Erythroblast (primary cell): ENCODE measurements at regions not wholly inside any gene's neighbourhood (a gene's known extent, or its start where the extent isn't known, plus 50 kb on each side); places are given as distances from the start of the nearest gene placed in this dataset.
"Not testable (repeated sequence)": the region's sequence is repeated elsewhere in the genome, so short reads cannot be mapped to it uniquely, and the experiment has no call there.

Experiments
- DNase-seq, 2 experiments: peaks; one replicate each; lab custom pipeline; 2025; lab: John Stamatoyannopoulos, UW
- GATA1 ChIP-seq: IDR thresholded peaks from 2 replicates; pipeline ENCODE4 v1.6.1; 2011; ENCODE audit warnings: low read depth, mild to moderate bottlenecking, control low read depth, low read length, moderate library complexity
- POLR2A ChIP-seq: IDR thresholded peaks from 2 replicates; pipeline ENCODE4 v1.6.1; 2011; ENCODE audit warnings: mild to moderate bottlenecking, low read length

DNA sequence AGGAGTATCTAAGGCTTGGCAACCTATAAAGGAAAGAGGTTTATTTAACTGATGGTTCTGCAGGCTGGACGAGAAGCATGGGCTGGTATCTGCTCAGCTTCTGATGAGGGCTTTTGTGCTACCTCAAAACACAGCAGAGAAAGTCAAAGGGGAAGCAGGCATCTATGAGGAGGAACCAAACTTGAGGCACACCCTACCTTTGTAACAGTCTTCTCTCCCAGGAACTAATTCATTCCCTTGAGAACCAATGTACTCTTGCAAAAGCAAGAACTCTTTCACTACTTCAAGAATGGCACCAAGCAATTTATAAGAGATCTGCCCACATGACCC lies 109.0 kb downstream of the CGGBP1 start:
- no peak for TF ChIP-seq POLR2A
- no peak for TF ChIP-seq GATA1
- no peak for DNase-seq

DNA sequence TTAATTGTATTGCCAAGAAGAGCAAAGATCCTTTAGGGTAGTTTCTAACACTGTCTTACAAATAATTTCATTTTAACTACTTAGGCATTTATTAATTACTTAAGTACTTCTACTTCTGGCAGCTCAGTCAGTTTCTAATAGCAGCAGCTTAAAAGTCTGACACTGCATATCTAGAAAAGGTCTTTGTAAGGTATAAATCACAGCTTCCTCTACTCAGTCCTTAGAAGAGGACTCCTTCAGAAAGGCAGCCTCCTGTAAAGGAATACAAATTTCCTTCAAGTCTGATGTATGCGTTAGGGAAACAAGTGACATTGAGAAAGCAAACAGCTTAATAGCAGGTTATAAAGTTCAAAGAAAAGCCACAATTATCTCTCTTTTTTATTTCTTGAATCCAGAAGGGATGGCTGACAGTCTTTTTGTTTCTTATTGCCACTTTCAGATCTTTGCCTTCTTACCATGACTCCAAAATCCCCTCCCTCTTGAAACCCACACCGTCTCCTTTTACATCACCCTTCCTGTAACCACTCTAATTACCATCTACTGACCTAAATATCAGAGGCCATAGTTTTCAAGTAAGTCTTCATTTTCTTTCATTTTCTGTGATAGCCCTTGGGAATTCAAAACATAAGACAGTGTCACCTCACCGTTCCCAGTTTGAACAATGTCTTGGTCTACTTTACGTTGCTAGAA lies 109.5 kb downstream of the CGGBP1 start:
- no peak for TF ChIP-seq POLR2A
- DNase-seq: no peak

DNA sequence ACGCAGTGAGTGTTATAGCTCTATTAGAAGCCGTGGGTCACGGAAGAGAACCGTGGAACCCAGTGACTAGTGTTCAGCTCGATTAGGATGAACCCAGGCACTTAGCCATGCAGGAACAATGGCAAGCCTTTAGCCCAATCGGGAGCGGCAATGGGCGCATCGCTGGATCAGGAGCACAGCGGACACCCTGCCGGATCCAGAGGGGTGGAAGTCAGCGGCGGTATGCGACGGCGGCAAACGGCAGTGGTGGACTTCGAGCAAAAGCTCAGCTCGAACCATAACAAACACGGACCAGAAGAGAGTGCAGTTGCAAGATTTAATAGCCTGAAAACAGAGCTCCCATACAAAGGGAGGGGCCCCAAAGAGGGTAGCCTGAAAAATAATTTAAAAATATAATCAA lies 112.8 kb downstream of the CGGBP1 start:
- not testable (repeated sequence) for DNase-seq

DNA sequence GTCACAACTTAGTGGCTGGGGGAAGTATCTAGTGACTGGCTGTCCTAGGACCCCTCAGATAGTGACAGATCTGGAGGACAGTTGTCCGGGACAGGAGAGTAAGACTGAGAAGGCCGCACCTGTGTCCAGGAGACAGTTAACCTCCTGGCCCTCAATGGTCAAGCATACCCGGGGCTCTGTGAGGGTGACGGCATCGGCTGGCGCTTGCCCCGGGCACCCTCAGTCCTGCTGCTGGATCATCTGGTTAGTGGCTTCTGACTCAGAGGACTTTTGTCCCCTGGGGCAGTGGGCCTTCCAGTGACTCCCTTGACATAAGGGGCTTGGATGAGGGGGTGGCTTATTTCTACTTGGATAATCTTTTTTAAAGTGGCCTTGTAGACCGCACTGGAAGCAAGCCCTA lies 116.5 kb downstream of the CGGBP1 start:
- not testable (repeated sequence) for DNase-seq

DNA sequence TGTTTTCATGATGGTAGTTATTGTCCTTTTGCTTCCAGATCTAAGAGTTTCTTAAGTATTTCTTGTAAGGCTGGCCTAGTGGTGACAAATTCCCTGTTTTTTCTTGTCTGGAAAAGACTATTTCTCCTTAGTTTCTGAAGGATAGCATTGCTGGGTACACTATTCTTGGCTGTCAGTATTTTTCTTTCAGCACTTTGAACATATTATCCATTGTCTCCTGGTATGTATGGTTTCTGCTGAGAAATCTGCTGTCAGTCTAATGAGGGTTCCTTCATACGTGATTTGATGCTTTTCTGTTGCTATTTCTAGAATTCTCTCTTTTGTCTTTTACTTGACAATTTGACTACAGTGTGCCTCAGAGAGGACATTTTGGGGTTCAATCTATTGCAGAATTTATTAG lies 134.3 kb downstream of the CGGBP1 start:
- peak in 1 of 2 experiments; percentile 3 for DNase-seq

DNA sequence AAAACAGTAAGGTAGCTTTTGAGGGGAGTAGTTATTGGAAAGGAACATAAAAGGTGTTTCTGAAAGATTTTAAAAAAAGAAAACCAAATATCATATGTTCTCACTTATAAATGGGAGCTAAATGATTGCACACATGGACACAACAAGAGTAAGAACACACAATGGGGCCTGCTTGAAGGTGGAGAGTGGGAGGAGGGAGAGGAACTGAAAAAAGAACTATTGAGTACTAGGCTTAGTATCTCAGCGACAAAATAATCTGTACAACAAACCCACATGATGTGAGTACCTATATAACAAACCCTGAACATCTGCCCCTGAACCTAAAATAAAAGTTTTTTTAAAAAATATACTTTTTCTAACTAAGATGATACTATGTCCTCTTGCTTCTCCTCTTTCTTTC lies 138.3 kb downstream of the CGGBP1 start:
- TF ChIP-seq POLR2A (no peak), GATA1 (no peak)
- no peak for DNase-seq

More for the DNA sequence above, 134.3 kb downstream of the CGGBP1 start:
- TF ChIP-seq GATA1 (no peak), POLR2A (no peak)

DNA sequence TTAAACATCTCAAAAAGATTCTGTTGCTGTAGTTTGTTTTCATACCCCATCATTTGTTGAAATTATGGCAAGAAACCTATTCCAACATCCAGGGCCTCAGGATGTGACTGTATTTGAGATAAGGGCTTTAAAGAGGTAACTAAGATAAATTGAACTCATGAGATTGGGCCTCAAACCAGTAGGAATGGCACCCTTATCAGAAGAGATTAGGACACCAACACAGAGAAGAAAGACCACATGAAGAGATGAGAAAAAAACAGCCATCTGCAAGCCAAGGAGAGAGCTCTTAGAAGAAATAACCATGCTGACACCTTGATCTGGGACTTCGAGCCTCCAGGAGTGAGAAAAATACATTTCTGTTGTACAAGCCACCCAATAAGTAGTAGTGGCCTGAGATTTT lies 157.7 kb downstream of the CGGBP1 start:
- TF ChIP-seq POLR2A: no peak
- TF ChIP-seq GATA1: no peak
- DNase-seq: peak in 1 of 2 experiments; percentile 27

DNA sequence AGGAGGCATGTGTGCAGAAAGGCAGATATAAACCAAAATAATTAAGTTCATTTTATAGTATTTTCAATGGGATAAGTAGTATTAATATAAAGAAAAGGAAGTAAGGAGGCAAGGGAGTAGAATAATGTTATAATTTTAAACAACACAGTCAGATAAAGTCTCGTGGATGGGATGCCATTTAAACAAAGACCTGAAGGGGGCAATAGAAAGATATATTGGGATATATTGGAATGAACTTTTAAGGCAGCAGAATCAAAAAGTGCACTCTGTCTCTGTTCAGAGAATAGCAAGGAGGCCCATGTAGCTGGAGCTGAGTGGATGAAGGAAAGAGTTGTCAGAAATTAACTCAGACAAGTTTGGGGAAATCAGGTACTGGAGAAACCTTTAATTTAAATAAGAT lies 158.7 kb downstream of the CGGBP1 start:
- TF ChIP-seq GATA1 (no peak), POLR2A (no peak)
- DNase-seq: peak; percentile 14 to 17

DNA sequence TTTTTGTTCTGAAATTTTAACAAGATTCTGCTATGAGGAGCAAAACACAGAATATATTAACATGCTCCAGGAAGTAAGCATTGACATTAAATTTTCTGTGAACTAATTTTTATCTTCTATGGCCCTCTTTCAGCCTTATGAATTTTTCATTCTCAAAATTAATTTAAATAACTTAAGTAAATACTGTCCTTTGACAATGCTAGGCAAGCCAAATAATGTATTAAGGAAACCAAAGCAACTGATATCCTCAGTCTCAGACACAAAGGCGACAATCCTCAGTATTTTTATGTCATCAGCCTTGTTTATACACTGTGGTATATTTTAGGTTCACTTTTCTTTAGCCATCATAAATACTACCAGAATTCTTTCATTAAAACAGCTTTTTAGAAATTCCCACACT lies 159.8 kb downstream of the CGGBP1 start:
- DNase-seq: no peak
- no peak for TF ChIP-seq GATA1
- no peak for TF ChIP-seq POLR2A

DNA sequence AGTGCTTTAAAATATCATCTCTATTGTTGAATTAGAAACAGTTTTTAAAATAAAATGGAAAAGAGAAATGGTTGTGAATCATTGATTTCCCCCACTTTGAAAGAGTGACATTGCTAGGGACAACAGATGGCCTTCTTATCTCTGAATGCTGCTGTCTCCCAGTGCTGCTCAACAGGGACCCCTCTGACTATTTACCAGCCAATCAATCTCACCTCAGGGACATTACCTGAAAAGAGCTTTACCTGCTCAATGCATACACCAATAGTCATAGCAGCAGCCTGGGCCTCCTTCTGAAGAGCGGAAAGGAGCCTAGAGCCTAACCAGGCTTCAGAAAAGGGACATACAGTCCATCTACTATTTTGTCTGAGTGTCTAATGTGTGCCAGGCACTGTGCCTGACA lies 162.8 kb downstream of the CGGBP1 start:
- DNase-seq: no peak
- no peak for TF ChIP-seq POLR2A
- TF ChIP-seq GATA1: no peak

DNA sequence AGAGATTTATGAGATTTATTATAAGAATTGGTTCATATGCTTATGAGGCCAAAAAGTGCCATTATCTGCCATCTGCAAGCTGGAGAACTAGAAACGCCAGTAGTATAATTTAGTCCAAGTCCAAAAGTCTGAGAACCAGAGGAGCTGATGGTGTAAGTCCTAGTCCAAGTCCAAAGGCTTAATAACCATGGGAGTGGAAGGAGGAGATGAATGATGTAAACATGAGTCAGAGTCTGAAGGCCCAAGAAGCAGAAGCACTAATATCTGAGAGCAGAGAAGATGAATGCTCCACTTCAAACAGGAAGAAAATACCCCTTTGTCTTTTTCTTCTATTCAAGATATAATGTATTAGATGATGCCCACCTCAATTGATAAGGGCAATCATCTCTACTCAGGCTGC lies 185.7 kb downstream of the CGGBP1 start:
- no peak for TF ChIP-seq POLR2A
- no peak for TF ChIP-seq GATA1
- no peak for DNase-seq

DNA sequence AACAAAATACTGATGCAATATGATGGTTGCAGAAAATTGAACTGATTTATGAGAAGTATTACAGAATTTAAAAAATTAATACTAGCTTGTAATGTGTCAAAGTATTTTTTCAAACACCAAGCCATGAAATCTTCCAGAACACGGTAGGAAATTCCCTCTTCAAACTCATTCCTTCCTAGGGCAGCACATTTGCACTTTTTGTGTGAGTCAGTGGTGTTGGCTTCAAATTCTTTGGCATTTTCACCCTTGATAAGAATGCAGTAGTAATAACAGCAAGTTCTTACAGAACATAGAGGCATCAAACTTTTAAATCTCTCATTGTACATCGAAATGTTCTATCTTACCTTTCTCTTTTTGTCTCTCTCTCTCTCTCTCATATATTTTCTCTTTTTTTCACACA lies 191.8 kb downstream of the CGGBP1 start:
- DNase-seq: no peak

DNA sequence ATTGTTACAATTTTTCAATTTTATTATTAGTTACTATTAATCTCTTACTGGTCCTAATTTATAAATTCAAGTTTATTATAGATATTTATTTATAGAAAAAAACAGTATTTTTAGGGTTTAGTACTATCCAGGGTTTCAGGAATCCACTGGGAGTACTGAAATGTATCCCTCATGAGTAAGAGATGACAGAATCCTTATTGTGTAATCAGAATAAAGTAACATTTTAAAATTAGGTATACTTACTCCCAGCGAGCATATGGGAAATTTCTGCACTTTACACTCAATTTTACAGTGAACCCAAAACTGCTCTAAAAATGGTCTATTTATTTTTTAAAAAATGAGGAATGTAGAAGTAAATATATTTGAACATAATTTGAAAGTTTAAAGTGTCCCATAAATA lies 202.7 kb downstream of the CGGBP1 start:
- no peak for TF ChIP-seq POLR2A
- TF ChIP-seq GATA1: no peak
- DNase-seq: no peak

More for the DNA sequence above, 191.8 kb downstream of the CGGBP1 start:
- no peak for TF ChIP-seq POLR2A
- no peak for TF ChIP-seq GATA1

DNA sequence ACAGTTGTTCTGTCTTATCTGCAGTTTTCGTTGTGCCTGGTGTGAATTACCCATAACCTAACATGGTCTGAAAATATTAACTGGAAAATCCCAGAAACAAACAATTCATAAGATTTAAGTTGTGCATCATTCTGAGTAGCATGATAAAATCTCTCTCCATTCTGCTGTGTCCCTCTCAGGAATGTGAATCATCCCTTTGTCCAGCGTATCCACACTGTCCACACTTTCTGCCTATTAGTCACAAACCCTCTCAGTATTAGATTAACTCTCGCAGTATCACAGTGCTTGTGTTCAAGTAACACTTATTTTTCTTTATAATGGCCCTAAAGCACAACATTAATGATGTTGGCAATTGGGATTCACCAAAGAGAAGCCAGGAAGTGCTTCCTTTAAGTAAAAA lies 203.2 kb downstream of the CGGBP1 start:
- no peak for TF ChIP-seq GATA1
- no peak for TF ChIP-seq POLR2A
- no peak for DNase-seq

DNA sequence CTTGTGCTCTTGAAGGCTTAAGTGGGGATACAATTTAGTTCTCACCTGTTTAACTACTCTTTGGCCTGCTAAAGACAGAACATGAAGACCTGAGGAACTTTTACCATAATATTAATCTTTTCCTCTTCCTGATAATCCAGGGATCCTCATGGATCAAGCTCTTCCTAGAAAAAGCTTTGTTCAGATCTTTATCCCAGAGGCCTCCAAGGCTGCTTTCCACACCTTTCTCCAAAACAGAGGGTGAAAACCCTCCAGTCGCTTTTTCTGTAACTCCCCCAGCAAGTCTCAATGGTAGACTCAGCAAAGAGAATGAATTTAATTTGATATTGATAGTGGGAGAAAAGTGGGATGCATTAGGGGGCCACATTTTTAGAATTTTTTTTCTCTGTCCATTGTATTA lies 203.6 kb downstream of the CGGBP1 start:
- no peak for DNase-seq
- no peak for TF ChIP-seq GATA1
- TF ChIP-seq POLR2A: no peak
